ENCODE measurements at regions not wholly inside any gene's neighbourhood (a gene's known extent, or its start where the extent isn't known, plus 50 kb on each side); places are given as distances from the start of the nearest gene placed in this dataset.
"Not testable (repeated sequence)": the region's sequence is repeated elsewhere in the genome, so short reads cannot be mapped to it uniquely, and the experiment has no call there.

DNA sequence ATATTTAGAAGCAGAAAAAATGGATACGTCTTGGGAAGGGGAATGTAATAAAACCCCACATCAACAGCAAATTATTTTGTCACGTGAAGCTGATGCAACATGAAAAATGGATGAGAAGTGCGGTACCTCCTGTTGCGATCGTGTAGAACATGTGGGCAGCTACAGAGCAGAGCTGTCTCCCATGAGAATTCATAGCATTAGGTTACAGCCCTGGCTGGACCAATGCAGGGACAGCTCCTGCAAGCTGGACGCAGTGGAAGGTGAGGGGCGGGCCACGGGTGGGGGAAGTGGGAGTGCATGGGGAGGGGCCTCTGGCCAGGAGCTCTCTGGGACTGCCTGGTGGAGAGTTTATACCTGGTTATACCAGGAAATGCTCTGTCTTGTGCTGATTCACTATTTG is 120.3 kb downstream of the GATA3 start:
- 52% methylated on average over 8 of the region's 8 CpGs for WGBS (ENCODE audit: insufficient coverage, insufficient replicate concordance, low lambda C conversion rate, missing lambda C conversion rate)
- H4K20me1 ChIP-seq (ENCODE audit: control insufficient read depth, insufficient read depth): no peaks in the 10 kb centered on the region
- ChIA-PET CTCF (no interaction called here), POLR2A (no interaction called here), RAD21 (ENCODE audit: unreplicated experiment) (no interaction called here), SMC1A (ENCODE audit: uncharacterized antibody, unreplicated experiment) (interaction anchor here (0.9 kb wide), 1 partner anchor 57 kb away, joined by 3 read pairs; no protein-coding TSS in a partner anchor)
- H3K4me3 ChIP-seq: no peak overlapping the region
- no peaks in the 10 kb centered on the region for H3K4me1 ChIP-seq (ENCODE audit: control insufficient read depth, insufficient read depth, low read length)
- H3K9ac ChIP-seq (ENCODE audit: control insufficient read depth, insufficient read depth, low read length): no peak overlapping the region
- no peak for ATAC-seq
- no peak overlapping the region for H3K4me2 ChIP-seq (ENCODE audit: control insufficient read depth, insufficient read depth)
- no peaks in the 10 kb centered on the region for H3K79me2 ChIP-seq (ENCODE audit: control insufficient read depth, insufficient read depth, low read length)
- in situ Hi-C loops (cut with MboI): no loop called here
- intact Hi-C loops (cut with micrococcal nuclease; ENCODE audit: unreplicated experiment): no loop called here
- no peak overlapping the region for H2AFZ ChIP-seq (ENCODE audit: control insufficient read depth, low read depth, low read length)
- DNase-seq (ENCODE audit: low read depth, low spot score): no peak
- no peaks in the 10 kb centered on the region for H3K27me3 ChIP-seq (replicated peaks in 1 of 2; ENCODE audit: control insufficient read depth in 2 of 2, insufficient read depth in 2 of 2, low read length in 1 of 2)
- no peaks in the 10 kb centered on the region; the same call in 2 of the 3 replicates for H3K9me3 ChIP-seq (replicated peaks; ENCODE audit: control insufficient read depth, insufficient read depth, low read length)
- BruUV-seq (replicated peaks): no TSS peak
- no peak for TF ChIP-seq CBX3 (IDR thresholded peaks at IDR 0.05; ENCODE audit: borderline replicate concordance, low read depth)
- no peak for TF ChIP-seq TCF7 (IDR thresholded peaks at IDR 0.05; ENCODE audit: borderline replicate concordance)
- no peak for TF ChIP-seq NFYA (IDR thresholded peaks at IDR 0.05; ENCODE audit: borderline replicate concordance, low read depth, low read length)
- TF ChIP-seq PAX5 (IDR thresholded peaks at IDR 0.05; ENCODE audit: borderline replicate concordance, low read depth, low read length): no peak
- H3K36me3 ChIP-seq (ENCODE audit: control insufficient read depth in 2 of 2, insufficient read depth in 2 of 2, low read length in 1 of 2): no peaks in the 10 kb centered on the region
- no peak overlapping the region for H3K27ac ChIP-seq (ENCODE audit: control insufficient read depth, insufficient read depth)
- no peak for FAIRE-seq

DNA sequence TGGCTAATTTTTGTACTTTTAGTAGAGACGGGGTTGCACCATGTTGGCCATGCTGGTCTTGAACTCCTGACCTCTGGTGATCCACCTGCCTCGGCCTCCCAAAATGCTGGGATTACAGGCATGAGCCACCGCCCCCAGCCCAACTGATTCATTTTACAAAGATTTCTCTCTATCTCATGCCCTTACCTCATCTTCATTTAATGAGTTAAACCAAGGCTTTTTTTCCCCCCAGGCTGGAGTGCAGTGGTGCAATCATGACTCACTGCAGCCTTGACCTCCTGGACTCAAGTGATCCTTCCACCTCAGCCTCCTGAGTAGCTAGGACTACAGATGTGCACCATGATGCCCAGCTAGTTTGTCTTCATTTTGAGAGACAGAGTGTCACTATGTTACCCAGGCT is 123.0 kb downstream of the GATA3 start:
- H3K4me2 ChIP-seq (ENCODE audit: control insufficient read depth, insufficient read depth); ATAC-seq; RAD21 ChIA-PET (ENCODE audit: unreplicated experiment); CTCF ChIA-PET; H3K79me2 ChIP-seq (ENCODE audit: control insufficient read depth, insufficient read depth, low read length); H4K20me1 ChIP-seq (ENCODE audit: control insufficient read depth, insufficient read depth); SMC1A ChIA-PET (ENCODE audit: uncharacterized antibody, unreplicated experiment); H3K27me3 ChIP-seq (replicated peaks in 1 of 2; ENCODE audit: control insufficient read depth in 2 of 2, insufficient read depth in 2 of 2, low read length in 1 of 2); POLR2A ChIA-PET; in situ Hi-C loops (cut with MboI); intact Hi-C loops (cut with micrococcal nuclease; ENCODE audit: unreplicated experiment); H3K4me3 ChIP-seq; H3K9ac ChIP-seq (ENCODE audit: control insufficient read depth, insufficient read depth, low read length); DNase-seq (ENCODE audit: low read depth, low spot score); H3K9me3 ChIP-seq (replicated peaks; ENCODE audit: control insufficient read depth, insufficient read depth, low read length); H3K36me3 ChIP-seq (ENCODE audit: control insufficient read depth in 2 of 2, insufficient read depth in 2 of 2, low read length in 1 of 2); H2AFZ ChIP-seq (ENCODE audit: control insufficient read depth, low read depth, low read length); BruUV-seq (replicated peaks); FAIRE-seq; H3K27ac ChIP-seq (ENCODE audit: control insufficient read depth, insufficient read depth); H3K4me1 ChIP-seq (ENCODE audit: control insufficient read depth, insufficient read depth, low read length): not testable (repeated sequence)
- WGBS (ENCODE audit: insufficient coverage, insufficient replicate concordance, low lambda C conversion rate, missing lambda C conversion rate): 22% methylated on average over 3 of the region's 3 CpGs

GRCh38 chr10:8179773-8180172 is 125.3 kb downstream of the GATA3 start:
- H3K79me2 ChIP-seq (ENCODE audit: control insufficient read depth, insufficient read depth, low read length); H4K20me1 ChIP-seq (ENCODE audit: control insufficient read depth, insufficient read depth); DNase-seq (ENCODE audit: low read depth, low spot score); H3K4me1 ChIP-seq (ENCODE audit: control insufficient read depth, insufficient read depth, low read length); H3K4me3 ChIP-seq; H2AFZ ChIP-seq (ENCODE audit: control insufficient read depth, low read depth, low read length); FAIRE-seq; H3K27ac ChIP-seq (ENCODE audit: control insufficient read depth, insufficient read depth); H3K9ac ChIP-seq (ENCODE audit: control insufficient read depth, insufficient read depth, low read length); CTCF ChIA-PET; POLR2A ChIA-PET; in situ Hi-C loops (cut with MboI); H3K9me3 ChIP-seq (replicated peaks; ENCODE audit: control insufficient read depth, insufficient read depth, low read length); H3K27me3 ChIP-seq (replicated peaks in 1 of 2; ENCODE audit: control insufficient read depth in 2 of 2, insufficient read depth in 2 of 2, low read length in 1 of 2); H3K4me2 ChIP-seq (ENCODE audit: control insufficient read depth, insufficient read depth); ATAC-seq; RAD21 ChIA-PET (ENCODE audit: unreplicated experiment); BruUV-seq (replicated peaks); intact Hi-C loops (cut with micrococcal nuclease; ENCODE audit: unreplicated experiment); H3K36me3 ChIP-seq (ENCODE audit: control insufficient read depth in 2 of 2, insufficient read depth in 2 of 2, low read length in 1 of 2): not testable (repeated sequence)
- 0% methylated on average over 1 of the region's 1 CpG for WGBS (ENCODE audit: insufficient coverage, insufficient replicate concordance, low lambda C conversion rate, missing lambda C conversion rate)
- SMC1A ChIA-PET (ENCODE audit: uncharacterized antibody, unreplicated experiment): interaction anchor here (1.8 kb wide), 1 partner anchor 47 kb away, joined by 5 read pairs; no protein-coding TSS in a partner anchor
